IMR-90 (cell line): ENCODE measurements at regions not wholly inside any gene's neighbourhood (a gene's known extent, or its start where the extent isn't known, plus 50 kb on each side); places are given as distances from the start of the nearest gene placed in this dataset.
A peak's percentile ranks its signal among the peaks of the same experiment; 100 is the strongest.

Experiments used
- ATAC-seq: fragments of 200-7000 bp; cut with Tn5 transposase; 2 replicates; pipeline ENCODE4 v1.9.1; 2020; ENCODE audit warnings: low read depth, mild to moderate bottlenecking, moderate library complexity
- BruUV-seq: library from RNA; stranded (reverse); fragments of 400-500 nt; replicated peaks from 2 replicates; lab custom pipeline; 2021; lab: Mats Ljungman, UMichigan
- CTCF ChIA-PET: fragments of 300-600 bp; formaldehyde crosslinking; extraction: SDS; loops from one replicate; lab custom pipeline; 2021; ENCODE audit warnings: antibody characterized with exemption; lab: Yijun Ruan, JAX
- POLR2A ChIA-PET: fragments of 300-600 bp; sonication (Branson Sonifier 250); formaldehyde crosslinking; loops from one replicate; lab custom pipeline; 2022; ENCODE audit warnings: antibody characterized with exemption; ENCODE audit not compliant: unreplicated experiment; lab: Charles Lee
- DNase-seq: peaks from one replicate; pipeline ENCODE4 v3.0.0; 2013
- H2AFZ ChIP-seq: replicated peaks from 2 replicates; pipeline ENCODE3; 2013; ENCODE audit warnings: low read length, mild to moderate bottlenecking; ENCODE audit not compliant: poor library complexity
- H2AK5ac ChIP-seq: 2 replicates; pipeline ENCODE4 v1.6.1; 2013; ENCODE audit warnings: low read depth, low read length, inconsistent platforms
- H2AK9ac ChIP-seq: replicated peaks from 2 replicates; pipeline ENCODE3; 2013; ENCODE audit warnings: mild to moderate bottlenecking, low read depth, low read length, moderate library complexity; ENCODE audit not compliant: poor library complexity
- H2BK120ac ChIP-seq: 2 replicates; pipeline ENCODE4 v1.6.1; 2013; ENCODE audit warnings: low read depth, low read length, inconsistent platforms
- H2BK15ac ChIP-seq: 3 replicates; pipeline ENCODE4 v1.6.1; 2013; ENCODE audit warnings: low read depth, low read length, inconsistent platforms
- H2BK20ac ChIP-seq: 2 replicates; pipeline ENCODE4 v1.6.1; 2013; ENCODE audit warnings: low read depth, mild to moderate bottlenecking, inconsistent platforms, low read length, moderate library complexity
- H2BK5ac ChIP-seq: 2 replicates; pipeline ENCODE4 v1.6.1; 2013; ENCODE audit warnings: mild to moderate bottlenecking, low read depth, low read length, inconsistent platforms; ENCODE audit not compliant: poor library complexity, severe bottlenecking
- H3K14ac ChIP-seq: replicated peaks from 2 replicates; pipeline ENCODE4 v1.6.1; 2013; ENCODE audit warnings: low read depth, low read length, inconsistent platforms
- H3K18ac ChIP-seq: 2 replicates; pipeline ENCODE4 v1.6.1; 2013; ENCODE audit warnings: low read depth, low read length, control low read depth
- H3K23ac ChIP-seq: 2 replicates; pipeline ENCODE4 v1.6.1; 2013; ENCODE audit warnings: low read depth, low read length, inconsistent platforms
- H3K27ac ChIP-seq: 2 replicates; pipeline ENCODE4 v1.5.1; 2013; ENCODE audit warnings: mild to moderate bottlenecking, control low read depth, low read length; ENCODE audit not compliant: insufficient read depth
- H3K27me3 ChIP-seq: 2 replicates; pipeline ENCODE4 v1.6.1; 2013; ENCODE audit warnings: low read length; ENCODE audit not compliant: control insufficient read depth, insufficient read depth
- H3K36me3 ChIP-seq: 2 replicates; pipeline ENCODE4 v1.6.1; 2013; ENCODE audit warnings: low read length, mixed read lengths; ENCODE audit not compliant: control insufficient read depth, insufficient read depth
- H3K4ac ChIP-seq: 2 replicates; pipeline ENCODE4 v1.6.1; 2013; ENCODE audit warnings: low read depth, low read length, inconsistent platforms
- H3K4me1 ChIP-seq: 2 replicates; pipeline ENCODE4 v1.6.1; 2013; ENCODE audit warnings: low read length, mixed read lengths; ENCODE audit not compliant: control insufficient read depth, insufficient read depth
- H3K4me2 ChIP-seq: 2 replicates; pipeline ENCODE4 v1.6.1; 2013; ENCODE audit warnings: low read depth, mild to moderate bottlenecking, control low read depth, low read length, moderate library complexity
- H3K4me3 ChIP-seq: 2 replicates; pipeline ENCODE4 v1.5.1; 2013; ENCODE audit warnings: low read depth, mild to moderate bottlenecking, control low read depth, low read length, moderate library complexity; ENCODE audit not compliant: insufficient read depth
- H3K56ac ChIP-seq: 2 replicates; pipeline ENCODE4 v1.6.1; 2013; ENCODE audit warnings: low read length, inconsistent platforms; ENCODE audit not compliant: insufficient read depth; ENCODE audit errors: extremely low read depth
- H3K79me1 ChIP-seq, 2 experiments: 2 replicates each; pipeline ENCODE4 v1.6.1; 2013; ENCODE audit warnings: low read length in 2 of 2, inconsistent platforms in 1 of 2, low read depth in 1 of 2
- H3K9ac ChIP-seq: 2 replicates; pipeline ENCODE4 v1.6.1; 2013; ENCODE audit warnings: low read depth, low read length, control low read depth
- H3K9me1 ChIP-seq: 2 replicates; pipeline ENCODE4 v1.6.1; 2013; ENCODE audit warnings: low read length, inconsistent platforms; ENCODE audit not compliant: insufficient read depth
- H3K9me3 ChIP-seq: 2 replicates; pipeline ENCODE4 v1.6.1; 2013; ENCODE audit warnings: low read length; ENCODE audit not compliant: control insufficient read depth, insufficient read depth
- H4K20me1 ChIP-seq: 2 replicates; pipeline ENCODE4 v1.6.1; 2013; ENCODE audit warnings: low read length, inconsistent platforms; ENCODE audit not compliant: insufficient read depth
- H4K5ac ChIP-seq: 2 replicates; pipeline ENCODE4 v1.6.1; 2013; ENCODE audit warnings: mild to moderate bottlenecking, low read depth, low read length, control low read depth
- H4K8ac ChIP-seq, 2 experiments: 2 replicates each; pipeline ENCODE4 v1.6.1; 2013; ENCODE audit warnings: low read depth in 2 of 2, low read length in 2 of 2, control low read depth in 1 of 2, inconsistent platforms in 1 of 2
- H4K91ac ChIP-seq: 2 replicates; pipeline ENCODE4 v1.6.1; 2013; ENCODE audit warnings: low read depth, low read length, inconsistent platforms; ENCODE audit not compliant: insufficient read depth
- RFX5 ChIP-seq: IDR thresholded peaks from 2 replicates; pipeline ENCODE4 v1.8.0; 2012; ENCODE audit warnings: low read depth, mild to moderate bottlenecking, low read length, moderate library complexity
- WGBS, 2 experiments: methylation state at CpG; one replicate each; pipeline versions ENCODE4 v1.1.5 to v1.1.7; 2013; ENCODE audit warnings: missing lambda C conversion rate in 2 of 2; ENCODE audit not compliant: insufficient read length in 1 of 2; ENCODE audit errors: extremely low coverage in 2 of 2; 5-methylcytosine and 5-hydroxymethylcytosine counted together
- dilution Hi-C: fragments of 300-500 bp; cut with HindIII; formaldehyde crosslinking; loops from one replicate; pipeline ENCODE4 v1.14.3; 2018; ENCODE audit warnings: low sequenced_read_pairs; ENCODE audit not compliant: unreplicated experiment
- in situ Hi-C: fragments of 300-500 bp; cut with MboI; formaldehyde crosslinking; loops from 3 replicates; pipeline ENCODE4 v1.14.3; 2019; ENCODE audit warnings: low sequenced_read_pairs, inconsistent platforms, mixed read lengths
- intact Hi-C: fragments of 100-400 bp; cut with micrococcal nuclease; formaldehyde crosslinking; loops from 2 replicates; pipeline ENCODE4 v1.10.0; 2022
- TF ChIP-seq, protein P1 (sequence below): conservative IDR thresholded peaks from 2 replicates; pipeline ENCODE4 v1.5.1; 2012; ENCODE audit warnings: mild to moderate bottlenecking, low read depth, low read length, improper control_type of control experiment

DNA sequence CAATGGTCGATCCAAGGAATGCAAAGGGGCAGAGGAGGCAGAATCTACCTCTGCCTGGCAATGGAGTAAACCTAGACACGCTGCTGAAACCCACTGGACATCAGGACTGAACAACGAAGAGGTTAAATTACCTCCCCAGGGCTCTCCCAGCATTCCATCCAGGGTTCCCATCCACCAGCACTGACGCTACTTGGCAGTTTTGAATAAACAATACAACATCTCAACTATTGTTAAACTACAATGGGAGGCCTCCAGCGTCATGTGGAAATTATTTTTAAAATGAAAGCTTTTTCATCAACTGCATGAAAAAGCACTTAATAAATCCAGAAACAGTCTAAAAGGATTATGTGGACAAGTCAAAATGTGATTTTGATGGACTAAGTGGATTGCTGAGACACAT, 96.8 kb upstream of the NHSL1 start:
- Histone ChIP-seq H2AK5ac (peak overlapping the region; percentile 60; the same call in 1 of the 2 replicates), H3K56ac (no peak overlapping the region), H4K8ac (peak overlapping the region in 1 of 2 experiments; percentile 67; a peak in 2 of 4 replicates), H2BK5ac (no peak overlapping the region), H3K36me3 (no peaks in the 10 kb centered on the region), H3K79me1 (peaks cover 21 to 50% of the 10 kb centered on the region in 2 experiments), H2BK120ac (peak overlapping the region; percentile 64), H3K9ac (no peak overlapping the region), H3K27me3 (no peaks in the 10 kb centered on the region), H2BK20ac (peak overlapping the region; percentile 52; the same call in 1 of the 2 replicates), H2AFZ (no peak overlapping the region), H4K20me1 (no peaks in the 10 kb centered on the region), H2AK9ac (no peak overlapping the region), H3K23ac (peak overlapping the region; percentile 32; the same call in 1 of the 2 replicates), H3K4me2 (peak overlapping the region; percentile 53), H3K9me3 (no peaks in the 10 kb centered on the region), H3K18ac (no peak overlapping the region; the same call in 1 of the 2 replicates), H3K9me1 (peaks cover 11% of the 10 kb centered on the region), H2BK15ac (peak overlapping the region; percentile 39; the same call in 1 of the 3 replicates), H4K5ac (peak overlapping the region; percentile 43; the same call in 1 of the 2 replicates), H3K4me1 (peaks cover 15% of the 10 kb centered on the region), H3K4ac (peak overlapping the region; percentile 64), H3K4me3 (no peak overlapping the region), H3K14ac (peak overlapping the region; percentile 64), H4K91ac (no peak overlapping the region), H3K27ac (peak overlapping the region; percentile 17; the same call in 1 of the 2 replicates)
- in situ Hi-C loops: no loop called here
- ChIA-PET CTCF (no interaction called here), POLR2A (no interaction called here)
- TF ChIP-seq, protein P1, sequence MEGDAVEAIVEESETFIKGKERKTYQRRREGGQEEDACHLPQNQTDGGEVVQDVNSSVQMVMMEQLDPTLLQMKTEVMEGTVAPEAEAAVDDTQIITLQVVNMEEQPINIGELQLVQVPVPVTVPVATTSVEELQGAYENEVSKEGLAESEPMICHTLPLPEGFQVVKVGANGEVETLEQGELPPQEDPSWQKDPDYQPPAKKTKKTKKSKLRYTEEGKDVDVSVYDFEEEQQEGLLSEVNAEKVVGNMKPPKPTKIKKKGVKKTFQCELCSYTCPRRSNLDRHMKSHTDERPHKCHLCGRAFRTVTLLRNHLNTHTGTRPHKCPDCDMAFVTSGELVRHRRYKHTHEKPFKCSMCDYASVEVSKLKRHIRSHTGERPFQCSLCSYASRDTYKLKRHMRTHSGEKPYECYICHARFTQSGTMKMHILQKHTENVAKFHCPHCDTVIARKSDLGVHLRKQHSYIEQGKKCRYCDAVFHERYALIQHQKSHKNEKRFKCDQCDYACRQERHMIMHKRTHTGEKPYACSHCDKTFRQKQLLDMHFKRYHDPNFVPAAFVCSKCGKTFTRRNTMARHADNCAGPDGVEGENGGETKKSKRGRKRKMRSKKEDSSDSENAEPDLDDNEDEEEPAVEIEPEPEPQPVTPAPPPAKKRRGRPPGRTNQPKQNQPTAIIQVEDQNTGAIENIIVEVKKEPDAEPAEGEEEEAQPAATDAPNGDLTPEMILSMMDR: no peak
- TF ChIP-seq RFX5: no peak
- WGBS, 2 experiments: 71% methylated on average over 1 of the region's 5 CpGs; no CpG with 5 or more reads in 1 of the 2 experiments
- dilution Hi-C loops: no loop called here
- ATAC-seq (no peak), DNase-seq (no peak)
- no TSS peak for BruUV-seq
- intact Hi-C loops: loop anchor here (10.0 kb wide), 1 partner anchor 769 kb away; no protein-coding TSS in a partner anchor
